ENCODE measurements at regions not wholly inside any gene's neighbourhood (a gene's known extent, or its start where the extent isn't known, plus 50 kb on each side); places are given as distances from the start of the nearest gene placed in this dataset.

DNA sequence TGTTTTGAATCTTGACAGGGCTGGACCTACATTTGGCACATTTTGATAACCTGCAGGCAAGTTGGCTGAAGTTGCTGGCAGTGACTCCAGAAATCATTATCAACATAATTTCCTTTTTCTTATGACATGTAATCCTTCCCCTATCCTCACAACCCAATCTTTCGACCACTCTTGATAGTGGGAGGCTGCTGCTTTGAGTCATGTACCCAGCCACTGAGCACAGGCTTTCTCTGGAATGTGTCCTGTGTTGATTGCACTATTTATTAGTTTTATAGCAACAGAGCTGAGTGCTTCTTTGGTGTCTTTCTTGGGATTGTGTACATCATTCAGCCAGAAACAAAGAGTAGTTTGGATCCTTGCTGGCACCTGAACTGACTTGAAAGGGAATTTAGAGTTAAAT lies 183.1 kb upstream of the LEF1 start:
- Mint-ChIP-seq H3K4me3 (no peak overlapping the region), H3K9me3 (no peaks in the 10 kb centered on the region), H3K27me3 (ENCODE audit: low read depth) (peaks cover 5% of the 10 kb centered on the region), H3K4me1 (peaks cover 59% of the 10 kb centered on the region), H3K27ac (peak overlapping the region in 1 of 3 experiments; percentile 14), H3K36me3 (ENCODE audit: low read depth) (no peaks in the 10 kb centered on the region)
- TF ChIP-seq, protein P1, sequence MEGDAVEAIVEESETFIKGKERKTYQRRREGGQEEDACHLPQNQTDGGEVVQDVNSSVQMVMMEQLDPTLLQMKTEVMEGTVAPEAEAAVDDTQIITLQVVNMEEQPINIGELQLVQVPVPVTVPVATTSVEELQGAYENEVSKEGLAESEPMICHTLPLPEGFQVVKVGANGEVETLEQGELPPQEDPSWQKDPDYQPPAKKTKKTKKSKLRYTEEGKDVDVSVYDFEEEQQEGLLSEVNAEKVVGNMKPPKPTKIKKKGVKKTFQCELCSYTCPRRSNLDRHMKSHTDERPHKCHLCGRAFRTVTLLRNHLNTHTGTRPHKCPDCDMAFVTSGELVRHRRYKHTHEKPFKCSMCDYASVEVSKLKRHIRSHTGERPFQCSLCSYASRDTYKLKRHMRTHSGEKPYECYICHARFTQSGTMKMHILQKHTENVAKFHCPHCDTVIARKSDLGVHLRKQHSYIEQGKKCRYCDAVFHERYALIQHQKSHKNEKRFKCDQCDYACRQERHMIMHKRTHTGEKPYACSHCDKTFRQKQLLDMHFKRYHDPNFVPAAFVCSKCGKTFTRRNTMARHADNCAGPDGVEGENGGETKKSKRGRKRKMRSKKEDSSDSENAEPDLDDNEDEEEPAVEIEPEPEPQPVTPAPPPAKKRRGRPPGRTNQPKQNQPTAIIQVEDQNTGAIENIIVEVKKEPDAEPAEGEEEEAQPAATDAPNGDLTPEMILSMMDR (IDR thresholded peaks at IDR 0.05; ENCODE audit: unreplicated experiment in 3 of 3), result no peak

- Mint-ChIP-seq H3K27me3 (ENCODE audit: low read depth) (peaks cover 5% of the 10 kb centered on the region), H3K4me3 (no peak overlapping the region), H3K9me3 (no peaks in the 10 kb centered on the region), H3K36me3 (ENCODE audit: low read depth) (no peaks in the 10 kb centered on the region), H3K4me1 (peaks cover 50% of the 10 kb centered on the region), H3K27ac (no peak overlapping the region)
- TF ChIP-seq, protein P1 (IDR thresholded peaks at IDR 0.05; ENCODE audit: unreplicated experiment in 3 of 3), result no peak
Measured at GRCh38 chr4:108350332-108350731, 181.6 kb upstream of the LEF1 start.

DNA sequence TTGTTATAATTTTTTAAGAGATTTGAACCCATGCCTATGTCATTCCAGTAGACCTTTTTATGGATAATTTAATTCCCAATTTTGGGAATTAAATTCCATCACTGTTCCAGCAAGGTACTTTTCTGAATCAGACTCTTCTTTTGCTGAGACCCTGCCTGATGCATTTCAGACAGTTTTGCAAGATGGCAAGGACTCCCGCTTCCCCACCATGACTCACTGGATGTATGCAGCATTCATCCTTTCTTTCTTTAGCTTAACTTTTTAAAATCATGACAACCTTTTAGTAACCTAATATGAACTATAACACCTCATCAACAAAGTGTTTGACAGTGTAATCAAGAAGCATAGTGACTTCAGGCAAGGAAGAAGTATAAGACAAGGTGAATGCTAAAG lies 178.1 kb upstream of the LEF1 start:
- TF ChIP-seq, protein P1 (IDR thresholded peaks at IDR 0.05; ENCODE audit: unreplicated experiment in 3 of 3), result no peak
- no peak overlapping the region for H3K27ac Mint-ChIP-seq

DNA sequence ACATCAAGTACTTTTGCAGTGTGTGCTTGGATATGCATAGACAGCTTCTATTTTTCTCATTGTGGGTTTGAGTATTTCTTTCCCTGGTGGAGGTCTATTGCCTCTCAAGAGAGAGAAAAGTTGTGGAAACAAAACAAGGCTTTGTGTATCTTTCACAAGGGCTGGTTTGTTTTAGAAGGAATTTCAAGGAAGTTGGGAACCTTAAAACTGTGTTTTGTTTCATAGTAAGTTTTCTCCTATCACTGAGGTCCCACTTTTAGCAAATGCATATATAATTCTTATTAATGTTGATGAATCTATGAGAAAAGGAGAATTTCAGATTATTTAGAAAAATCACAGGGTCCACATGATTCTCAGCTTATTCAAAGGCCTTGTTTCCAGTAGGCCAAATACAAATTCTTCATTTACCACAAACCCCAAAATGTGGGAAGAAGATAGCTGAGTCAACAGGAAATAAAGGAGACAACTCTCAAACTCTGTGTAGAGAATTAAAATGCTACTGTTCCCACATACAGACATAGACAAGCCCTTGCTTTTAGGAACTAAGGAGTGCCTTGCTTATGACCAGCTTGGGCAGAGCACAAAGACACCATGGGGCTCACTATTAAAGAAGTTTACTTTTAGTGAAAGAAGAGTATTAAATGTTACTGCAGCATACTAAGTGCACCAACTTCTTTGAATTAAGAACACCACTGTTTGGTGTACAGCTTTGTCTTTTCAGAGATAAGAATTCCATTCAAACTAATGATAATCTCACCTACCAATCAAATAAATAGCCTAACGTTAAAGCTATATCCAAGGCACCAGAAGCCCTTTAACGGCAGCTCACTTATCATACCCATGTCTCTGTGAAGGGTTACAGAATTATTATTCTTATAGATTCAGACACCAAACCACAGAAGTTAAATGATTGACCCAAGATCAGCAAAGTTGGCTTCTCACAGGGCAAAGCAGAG lies 177.4 kb upstream of the LEF1 start:
- Mint-ChIP-seq H3K9me3 (no peaks in the 10 kb centered on the region), H3K36me3 (ENCODE audit: low read depth) (no peaks in the 10 kb centered on the region), H3K27me3 (ENCODE audit: low read depth) (peaks cover 5% of the 10 kb centered on the region), H3K4me3 (no peak overlapping the region), H3K4me1 (peaks cover 19% of the 10 kb centered on the region), H3K27ac (no peak overlapping the region)
- TF ChIP-seq, protein P1 (IDR thresholded peaks at IDR 0.05; ENCODE audit: unreplicated experiment in 3 of 3), result no peak

More for the DNA sequence above, 178.1 kb upstream of the LEF1 start:
- H3K4me3 Mint-ChIP-seq, result no peak overlapping the region
- H3K27me3 Mint-ChIP-seq (ENCODE audit: low read depth), result peaks cover 5% of the 10 kb centered on the region
- no peaks in the 10 kb centered on the region for H3K9me3 Mint-ChIP-seq
- peaks cover 25% of the 10 kb centered on the region for H3K4me1 Mint-ChIP-seq
- H3K36me3 Mint-ChIP-seq (ENCODE audit: low read depth), result no peaks in the 10 kb centered on the region

DNA sequence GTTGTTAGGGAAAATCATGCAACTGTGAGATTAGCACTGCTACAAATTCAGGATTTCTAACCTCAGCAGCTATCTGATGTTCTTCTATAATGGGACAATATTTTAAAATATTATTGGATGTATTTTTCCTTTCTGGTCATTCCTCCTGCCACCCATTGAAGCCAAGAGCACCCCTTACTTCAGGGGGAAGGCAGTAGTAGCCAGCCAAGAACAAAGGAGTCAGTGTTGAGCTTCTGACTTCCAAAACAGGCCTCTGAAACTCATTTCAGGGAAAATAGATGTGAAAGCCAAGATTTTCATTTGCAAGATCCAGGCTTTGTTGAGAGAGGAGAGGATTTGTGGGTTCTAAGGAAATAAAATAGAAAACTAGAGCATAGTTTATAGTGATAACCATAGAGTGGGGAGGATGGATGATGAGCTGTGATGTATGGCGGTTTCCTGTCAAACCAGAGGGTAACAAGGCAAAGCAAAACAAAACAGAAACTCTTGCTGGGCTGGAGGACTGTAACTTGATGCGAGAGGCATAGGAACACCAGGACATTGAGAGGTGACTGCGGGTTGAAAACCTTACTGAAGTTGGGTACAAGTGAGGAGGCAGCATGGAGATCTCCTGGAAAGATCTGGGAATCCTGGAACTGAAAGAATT lies 173.7 kb upstream of the LEF1 start:
- Mint-ChIP-seq H3K9me3 (no peaks in the 10 kb centered on the region), H3K36me3 (ENCODE audit: low read depth) (no peaks in the 10 kb centered on the region), H3K27ac (no peak overlapping the region), H3K4me1 (peaks cover 4% of the 10 kb centered on the region), H3K4me3 (no peak overlapping the region), H3K27me3 (ENCODE audit: low read depth) (no peaks in the 10 kb centered on the region)
- TF ChIP-seq, protein P1 (IDR thresholded peaks at IDR 0.05; ENCODE audit: unreplicated experiment in 3 of 3), result no peak

Data from nephron (organoid).